Activated gamma-delta T cell (primary cell): ENCODE measurements at regions not wholly inside any gene's neighbourhood (a gene's known extent, or its start where the extent isn't known, plus 50 kb on each side); places are given as distances from the start of the nearest gene placed in this dataset.
"Not testable (repeated sequence)": the region's sequence is repeated elsewhere in the genome, so short reads cannot be mapped to it uniquely, and the experiment has no call there.

ENCODE experiments used
- DNase-seq: peaks from one replicate; lab custom pipeline; 2025; lab: John Stamatoyannopoulos, UW

- no peak for DNase-seq
These were observed 147.6 kb upstream of the BARHL2 start for GRCh38 chr1:90864681-90865080.

DNA sequence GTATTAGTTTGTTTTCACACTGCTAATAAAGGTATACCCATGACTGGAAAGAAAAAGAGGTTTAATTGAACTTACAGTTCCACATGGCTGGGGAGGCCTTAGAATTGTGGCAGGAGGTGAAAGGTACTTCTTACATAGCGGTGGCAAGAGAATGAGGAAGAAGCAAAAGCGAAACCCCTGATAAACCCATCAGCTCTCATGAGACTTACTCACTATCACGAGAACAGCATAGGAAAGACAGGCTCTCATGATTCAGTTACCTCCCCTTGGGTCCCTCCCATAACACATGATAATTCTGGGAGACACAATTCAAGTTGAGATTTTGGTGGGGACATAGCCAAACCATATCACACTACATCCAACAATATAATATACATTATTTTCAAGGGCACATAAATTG, 145.7 kb upstream of the BARHL2 start:
- no peak for DNase-seq

DNA sequence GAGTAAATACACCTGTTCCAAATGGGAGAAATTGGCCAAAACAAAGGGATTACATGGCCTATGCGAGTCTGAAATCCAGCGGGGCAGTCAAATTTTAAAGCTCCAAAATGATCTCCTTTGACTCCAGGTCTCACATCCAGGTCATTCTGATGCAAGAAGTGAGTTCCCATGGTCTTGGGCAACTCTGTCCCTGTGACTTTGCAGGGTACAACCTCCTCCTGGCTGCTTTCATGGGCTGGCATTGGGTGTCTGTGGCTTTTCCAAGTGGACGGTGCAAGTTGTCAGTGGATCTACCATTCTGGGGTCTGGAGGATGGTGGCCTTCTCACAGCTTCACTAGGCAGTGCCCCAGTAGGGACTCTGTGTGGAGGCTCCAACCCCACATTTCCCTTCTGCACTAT, 144.3 kb upstream of the BARHL2 start:
- not testable (repeated sequence) for DNase-seq

- DNase-seq: no peak
These were observed 139.4 kb upstream of the BARHL2 start for GRCh38 chr1:90856463-90857007.

GRCh38 chr1:90854397-90854924, 137.4 kb upstream of the BARHL2 start:
- DNase-seq: no peak

GRCh38 chr1:90851711-90852050, 134.6 kb upstream of the BARHL2 start:
- no peak for DNase-seq

- DNase-seq: peak; percentile 44
These were observed 134.0 kb upstream of the BARHL2 start for GRCh38 chr1:90850898-90851710.

DNA sequence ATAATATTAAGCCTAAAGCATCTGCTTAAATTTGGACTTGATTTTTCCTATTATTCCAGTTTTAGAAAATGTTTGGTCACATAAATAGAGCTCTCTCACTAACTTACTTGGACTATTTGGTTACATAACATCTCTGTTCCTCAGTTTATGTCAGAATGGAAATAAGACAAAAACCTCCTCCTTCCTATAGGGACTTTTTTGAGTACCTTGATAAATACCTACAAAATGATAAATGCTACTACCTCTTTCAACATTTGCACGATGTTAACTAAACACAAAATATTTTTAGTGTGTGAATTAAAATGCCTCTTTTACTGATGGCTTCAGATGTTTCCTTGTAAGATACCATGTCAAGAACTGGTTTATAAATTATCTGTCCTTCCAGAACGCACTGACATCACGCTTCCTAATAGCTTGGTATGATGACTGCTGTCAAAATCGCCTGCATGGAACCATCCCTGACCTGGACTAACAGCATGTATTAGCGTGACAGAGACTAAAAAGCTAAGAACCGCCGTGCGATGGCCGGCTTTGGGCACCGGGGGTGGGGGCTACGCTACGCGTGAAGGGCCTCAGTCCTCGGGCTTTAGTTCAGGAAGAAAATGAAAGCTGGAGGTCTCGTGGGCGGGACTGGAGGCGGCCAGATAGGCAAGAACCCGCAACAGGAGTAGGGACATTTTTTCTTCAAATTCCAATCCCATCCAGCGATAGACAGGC, 133.2 kb upstream of the BARHL2 start:
- DNase-seq: no peak

DNA sequence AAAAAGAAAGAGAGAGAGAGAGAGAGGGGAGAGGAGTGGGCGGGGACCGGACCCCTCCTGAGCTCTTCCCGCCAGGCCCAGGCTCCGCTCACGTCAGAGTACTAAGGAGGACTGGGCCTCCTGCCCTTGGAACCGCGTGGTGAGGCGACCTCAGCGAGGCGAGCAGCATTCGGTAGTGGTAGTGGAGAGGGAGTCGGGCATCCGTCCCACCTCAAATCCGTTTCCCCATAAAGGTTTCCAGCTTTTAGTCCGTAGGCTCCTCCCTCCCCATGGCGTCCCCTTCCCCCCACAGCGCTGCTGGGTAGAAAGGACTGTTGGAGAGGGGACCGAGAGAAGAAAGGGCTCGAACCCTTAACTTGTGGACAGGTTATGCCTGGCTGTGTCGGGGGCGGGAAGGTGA, 124.4 kb upstream of the BARHL2 start:
- no peak for DNase-seq

- DNase-seq: no peak
These were observed 123.2 kb upstream of the BARHL2 start for GRCh38 chr1:90840352-90840751.

GRCh38 chr1:90839323-90839722, 122.2 kb upstream of the BARHL2 start:
- DNase-seq: no peak

- no peak for DNase-seq
These were observed 121.6 kb upstream of the BARHL2 start for GRCh38 chr1:90838720-90839119.

- DNase-seq: no peak
These were observed 120.3 kb upstream of the BARHL2 start for GRCh38 chr1:90837420-90837819.

DNA sequence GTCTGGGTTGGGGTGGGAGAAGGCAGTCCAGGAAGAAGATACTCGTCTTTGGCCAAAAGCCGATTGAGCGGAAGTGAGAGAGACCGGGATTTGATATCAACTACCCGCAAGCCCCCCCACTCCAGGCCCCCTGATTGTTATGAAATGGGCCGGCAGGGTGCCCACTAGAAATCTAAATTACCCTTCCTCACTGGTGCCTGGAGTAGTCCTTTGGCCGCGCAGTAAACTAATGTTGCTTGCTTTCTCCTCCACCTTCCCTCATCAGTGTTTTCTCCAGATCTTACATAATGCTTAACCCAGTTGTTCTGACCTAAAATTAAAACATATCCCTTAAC, 119.2 kb upstream of the BARHL2 start:
- no peak for DNase-seq

DNA sequence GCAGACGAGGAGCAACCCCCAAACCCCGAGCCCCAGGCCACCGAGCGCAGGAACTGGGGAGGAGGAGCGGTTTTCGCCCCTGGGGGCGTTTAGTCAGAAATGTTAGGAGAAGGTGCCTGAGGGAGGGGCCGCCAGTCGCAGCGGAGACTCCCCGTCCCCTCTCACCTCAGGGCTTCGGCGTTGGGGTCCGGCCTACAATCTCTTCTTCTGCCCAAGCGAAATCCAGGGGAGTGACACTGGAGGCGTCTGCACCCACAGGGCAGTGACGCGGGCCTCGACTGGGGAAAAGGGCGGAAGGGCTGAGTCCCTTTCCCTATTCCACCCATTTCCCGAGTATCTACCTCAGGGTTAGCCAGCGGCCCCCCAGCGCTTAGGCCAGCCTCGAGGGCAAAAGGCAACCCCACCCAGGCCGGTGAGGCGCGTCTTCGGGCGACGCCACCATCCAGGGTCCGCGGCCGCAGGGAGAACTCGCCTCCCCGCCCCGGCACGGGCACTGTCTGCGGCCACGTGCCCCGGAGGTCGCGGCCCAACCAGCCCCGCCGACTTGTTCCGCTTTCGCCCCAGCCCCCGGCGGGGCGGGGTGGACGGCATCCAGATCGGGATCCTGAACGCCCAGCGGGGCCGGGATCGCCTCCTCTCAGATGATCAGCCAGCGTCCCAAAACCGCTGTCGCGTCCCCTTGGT, 118.7 kb upstream of the BARHL2 start:
- DNase-seq: no peak

GRCh38 chr1:90834886-90835660, 118.0 kb upstream of the BARHL2 start:
- DNase-seq: no peak

DNA sequence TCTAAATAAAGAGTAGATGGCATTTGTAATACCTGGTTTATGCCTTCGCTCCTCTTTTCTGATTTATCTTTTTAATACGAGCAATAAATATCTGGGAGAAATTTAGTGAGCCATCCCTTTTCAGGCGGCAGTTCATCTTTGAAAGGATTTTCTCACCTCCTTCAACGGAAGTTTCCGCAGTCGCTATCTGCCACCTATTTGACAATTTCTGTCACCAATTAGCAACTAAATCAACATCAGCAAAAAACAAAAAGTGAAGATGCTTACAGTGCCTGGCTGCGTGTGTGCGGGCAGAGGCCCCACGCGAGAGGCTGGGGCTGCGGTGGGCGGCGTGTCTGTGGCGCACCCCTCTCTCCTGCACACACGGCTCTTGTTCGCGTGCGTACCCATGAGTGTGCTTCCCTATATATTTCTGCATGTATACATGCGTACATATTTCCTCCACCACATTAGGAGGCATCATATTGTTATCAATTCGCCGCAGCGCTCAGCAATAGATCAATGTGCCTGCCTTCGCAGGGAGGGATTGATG, 117.3 kb upstream of the BARHL2 start:
- no peak for DNase-seq

DNA sequence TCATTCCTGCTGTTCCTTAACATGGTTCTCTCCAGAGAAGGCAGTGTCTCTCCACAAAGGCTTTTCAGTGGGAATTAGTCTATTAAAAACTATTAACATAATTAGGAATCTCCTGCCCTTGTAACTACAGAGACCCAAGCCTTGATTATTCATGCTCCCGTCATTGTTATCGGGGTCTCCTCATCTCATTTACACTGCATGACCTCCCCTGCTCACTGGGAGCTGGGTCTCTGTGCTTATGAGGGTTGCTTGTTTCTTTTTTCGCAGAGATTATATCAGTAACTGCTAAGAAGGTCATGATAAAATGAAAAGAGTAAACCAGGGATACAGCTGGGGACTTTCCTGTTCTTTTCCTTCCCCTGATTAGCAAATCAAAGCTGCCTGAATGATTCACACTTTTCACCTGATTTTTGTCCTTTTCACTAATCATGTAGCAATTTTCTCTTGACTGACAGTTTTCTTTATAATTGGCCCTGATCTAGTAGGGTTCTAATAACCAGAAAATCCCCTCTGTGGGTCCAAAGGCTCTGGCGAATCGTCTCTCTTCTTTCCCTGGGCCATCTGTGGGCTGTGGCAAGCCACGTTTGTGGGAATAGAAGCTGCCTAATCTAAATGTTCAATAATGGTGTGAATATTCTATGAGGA, 116.5 kb upstream of the BARHL2 start:
- DNase-seq: no peak

DNA sequence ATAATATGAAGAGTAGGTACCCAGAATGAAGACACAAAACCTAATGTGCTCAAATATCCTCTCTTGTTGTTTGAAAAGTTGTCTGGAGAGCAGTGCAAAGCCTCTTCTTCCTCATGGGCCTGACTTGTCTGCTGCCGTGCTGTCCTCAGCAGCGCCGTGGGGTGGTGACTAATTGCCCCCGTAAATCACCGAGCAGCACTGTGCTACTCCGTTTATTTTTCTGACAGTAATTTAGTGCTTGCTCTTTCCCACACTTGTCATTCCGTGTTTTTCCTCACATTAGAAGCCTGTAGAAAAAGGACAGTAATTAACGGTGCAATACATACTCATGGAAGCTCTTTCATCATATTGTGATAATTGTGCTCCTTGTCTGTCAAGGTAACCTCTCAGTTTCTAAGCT, 114.8 kb upstream of the BARHL2 start:
- DNase-seq: no peak

DNA sequence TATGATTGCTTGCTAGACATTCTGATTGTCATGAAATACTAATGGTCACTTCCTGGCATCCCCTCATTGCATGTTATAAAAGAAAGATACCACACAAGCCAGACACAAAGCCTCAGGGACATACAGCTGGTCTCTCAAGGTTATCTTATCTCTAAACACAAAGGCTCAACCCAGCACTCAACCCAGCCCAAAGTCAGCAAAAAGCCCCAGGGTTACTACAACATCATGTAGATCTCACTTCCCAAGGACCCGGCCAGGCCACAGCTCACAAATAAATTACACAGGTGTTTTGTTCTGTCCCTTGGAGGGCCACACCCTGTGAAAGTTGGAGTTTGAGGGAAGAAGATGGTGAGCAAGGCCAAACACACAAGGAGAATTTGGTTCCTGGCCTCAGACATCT, 109.7 kb upstream of the BARHL2 start:
- no peak for DNase-seq

DNA sequence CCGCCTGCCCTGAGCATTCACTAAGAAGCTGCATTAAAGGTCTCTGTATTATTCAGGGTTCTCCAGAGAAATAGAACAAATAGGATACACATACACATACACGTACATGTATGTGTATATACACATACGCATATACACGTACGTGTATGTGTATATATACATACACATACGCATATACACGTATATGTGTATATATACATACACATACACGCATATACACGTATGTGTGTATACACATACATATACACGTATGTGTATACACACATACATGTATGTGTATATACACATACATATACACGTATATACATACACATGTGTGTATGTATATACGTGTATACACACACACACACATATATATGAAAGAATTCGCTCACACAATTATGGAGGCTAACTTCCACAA, 108.9 kb upstream of the BARHL2 start:
- DNase-seq: no peak
